ENCODE measurements at regions not wholly inside any gene's neighbourhood (a gene's known extent, or its start where the extent isn't known, plus 50 kb on each side); places are given as distances from the start of the nearest gene placed in this dataset.

GRCh38 chr12:74915718-74916117 is 293.9 kb downstream of the KCNC2 start:
- TF ChIP-seq CTCF (IDR thresholded peaks at IDR 0.05; ENCODE audit: low read depth, low read length), result no peak
- H3K27me3 ChIP-seq, result no peaks in the 10 kb centered on the region
- DNase-seq, result no peak
- H3K36me3 ChIP-seq, result no peaks in the 10 kb centered on the region
- no peak overlapping the region for H3K4me3 ChIP-seq (ENCODE audit: low read depth, low read length)
- no peaks in the 10 kb centered on the region for H3K4me1 ChIP-seq
- no peaks in the 10 kb centered on the region for H3K9me3 ChIP-seq

GRCh38 chr12:74917743-74918142 is 291.9 kb downstream of the KCNC2 start:
- Histone ChIP-seq H3K27me3 (no peaks in the 10 kb centered on the region), H3K36me3 (no peaks in the 10 kb centered on the region), H3K9me3 (no peaks in the 10 kb centered on the region; the same call in 1 of the 2 replicates), H3K4me1 (no peaks in the 10 kb centered on the region), H3K4me3 (ENCODE audit: low read depth, low read length) (no peak overlapping the region)
- no peak for TF ChIP-seq CTCF (IDR thresholded peaks at IDR 0.05; ENCODE audit: low read depth, low read length)
- no peak for DNase-seq

GRCh38 chr12:74918291-74918690 is 291.3 kb downstream of the KCNC2 start:
- Histone ChIP-seq H3K36me3 (no peaks in the 10 kb centered on the region), H3K27me3 (no peaks in the 10 kb centered on the region), H3K4me1 (no peaks in the 10 kb centered on the region), H3K4me3 (ENCODE audit: low read depth, low read length) (no peak overlapping the region), H3K9me3 (no peaks in the 10 kb centered on the region; the same call in 1 of the 2 replicates)
- no peak for TF ChIP-seq CTCF (IDR thresholded peaks at IDR 0.05; ENCODE audit: low read depth, low read length)
- no peak for DNase-seq

GRCh38 chr12:74922117-74922516 is 287.5 kb downstream of the KCNC2 start:
- H3K4me1 ChIP-seq, result no peaks in the 10 kb centered on the region
- H3K9me3 ChIP-seq, result no peaks in the 10 kb centered on the region; the same call in 1 of the 2 replicates
- TF ChIP-seq CTCF (IDR thresholded peaks at IDR 0.05; ENCODE audit: low read depth, low read length), result no peak

GRCh38 chr12:74922642-74923041 is 287.0 kb downstream of the KCNC2 start:
- H3K36me3 ChIP-seq, result no peaks in the 10 kb centered on the region
- no peaks in the 10 kb centered on the region for H3K4me1 ChIP-seq
- no peak overlapping the region for H3K4me3 ChIP-seq (ENCODE audit: low read depth, low read length)
- H3K9me3 ChIP-seq, result no peaks in the 10 kb centered on the region; the same call in 1 of the 2 replicates
- H3K27me3 ChIP-seq, result no peaks in the 10 kb centered on the region
- DNase-seq, result no peak
- no peak for TF ChIP-seq CTCF (IDR thresholded peaks at IDR 0.05; ENCODE audit: low read depth, low read length)

More at GRCh38 chr12:74922117-74922516, 287.5 kb downstream of the KCNC2 start:
- Histone ChIP-seq H3K36me3 (no peaks in the 10 kb centered on the region), H3K27me3 (no peaks in the 10 kb centered on the region), H3K4me3 (ENCODE audit: low read depth, low read length) (no peak overlapping the region)
- no peak for DNase-seq

- H3K4me3 ChIP-seq (ENCODE audit: low read depth, low read length), result no peak overlapping the region
- DNase-seq, result no peak
- no peaks in the 10 kb centered on the region for H3K27me3 ChIP-seq
- no peaks in the 10 kb centered on the region for H3K4me1 ChIP-seq
- no peak for TF ChIP-seq CTCF (IDR thresholded peaks at IDR 0.05; ENCODE audit: low read depth, low read length)
- H3K36me3 ChIP-seq, result no peaks in the 10 kb centered on the region
- H3K9me3 ChIP-seq, result no peaks in the 10 kb centered on the region
These were observed 268.0 kb downstream of the KCNC2 start for GRCh38 chr12:74941670-74942069.
